ENCODE measurements at regions not wholly inside any gene's neighbourhood (a gene's known extent, or its start where the extent isn't known, plus 50 kb on each side); places are given as distances from the start of the nearest gene placed in this dataset.

GRCh38 chr1:190043655-190044054 is 434.0 kb downstream of the BRINP3 start:
- no peak for DNase-seq (ENCODE audit: low read depth in 4 of 4, low spot score in 3 of 4)

GRCh38 chr1:190046231-190046630 is 431.4 kb downstream of the BRINP3 start:
- no peak for DNase-seq (ENCODE audit: low read depth in 4 of 4, low spot score in 3 of 4)
